GM12892 (cell line): ENCODE measurements at regions not wholly inside any gene's neighbourhood (a gene's known extent, or its start where the extent isn't known, plus 50 kb on each side); places are given as distances from the start of the nearest gene placed in this dataset.
"Not testable (repeated sequence)": the region's sequence is repeated elsewhere in the genome, so short reads cannot be mapped to it uniquely, and the experiment has no call there.

Source experiments
- POLR2A ChIP-seq: IDR thresholded peaks from 2 replicates; pipeline ENCODE4 v1.6.1; 2011; ENCODE audit warnings: low read depth, low read length, control low read depth
- POLR2AphosphoS5 ChIP-seq: IDR thresholded peaks from 2 replicates; pipeline ENCODE4 v1.6.1; 2011; ENCODE audit warnings: low read depth, low read length, control low read depth
- TAF1 ChIP-seq: IDR thresholded peaks from 2 replicates; pipeline ENCODE4 v1.6.1; 2011; ENCODE audit warnings: low read depth, mild to moderate bottlenecking, control low read depth, low read length, borderline replicate concordance

GRCh38 chr4:8954001-8954400 is 82.4 kb upstream of the HMX1 start:
- TF ChIP-seq POLR2A, POLR2AphosphoS5, TAF1: not testable (repeated sequence)
